C4-2B (cell line): ENCODE measurements at regions not wholly inside any gene's neighbourhood (a gene's known extent, or its start where the extent isn't known, plus 50 kb on each side); places are given as distances from the start of the nearest gene placed in this dataset.

Source experiments
- CTCF ChIP-seq: fragments of 450-650 bp; conservative IDR thresholded peaks from 2 replicates; pipeline ENCODE4 v1.5.1; 2017; ENCODE audit warnings: mild to moderate bottlenecking
- ZFX ChIP-seq: fragments of 450-650 bp; IDR thresholded peaks from 2 replicates; pipeline ENCODE4 v1.6.1; 2017

GRCh38 chr7:108686494-108686893 is 116.8 kb downstream of the DNAJB9 start:
- TF ChIP-seq CTCF (no peak), ZFX (no peak)
